Thyroid gland (tissue), 4 donors: ENCODE measurements at regions not wholly inside any gene's neighbourhood (a gene's known extent, or its start where the extent isn't known, plus 50 kb on each side); places are given as distances from the start of the nearest gene placed in this dataset.

Source experiments
- POLR2A ChIP-seq, 2 donors: fragments of 450-650 bp; IDR thresholded peaks; one replicate each; pipeline ENCODE4 v1.6.1; 2017; ENCODE audit warnings: antibody characterized with exemption in 2 of 2, mild to moderate bottlenecking in 2 of 2, moderate library complexity in 1 of 2
- TF ChIP-seq, protein P1 (sequence below), 6 experiments: fragments of 200-600 bp in 3 of 6; fragments of 450-650 bp in 3 of 6; sonication (generic) in 3 of 6; IDR thresholded peaks; one replicate each; pipeline ENCODE4 v1.5.1; 2016 to 2019; ENCODE audit warnings: antibody characterized with exemption in 6 of 6, mild to moderate bottlenecking in 2 of 6, inconsistent platforms in 1 of 6, moderate library complexity in 1 of 6

DNA sequence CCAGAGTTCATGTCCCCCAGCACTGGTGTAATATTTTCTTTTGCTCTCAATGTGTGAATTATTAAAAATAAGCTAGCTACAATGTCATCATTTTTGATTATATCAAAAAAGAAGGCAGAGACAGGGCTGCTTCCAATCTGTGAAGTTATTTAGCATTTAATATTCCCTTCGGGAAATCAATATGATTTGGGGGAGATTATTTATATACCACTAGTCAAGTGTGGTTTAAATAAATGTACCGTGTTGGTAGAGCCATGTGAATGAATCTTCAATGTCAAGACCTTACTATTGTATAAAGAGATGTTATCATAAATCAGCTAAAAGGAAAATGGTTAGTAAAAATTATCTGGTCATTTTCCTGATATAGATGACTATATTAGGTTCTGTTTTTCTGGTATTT, 87.4 kb upstream of the MID1 start:
- TF ChIP-seq POLR2A (IDR thresholded peaks at IDR 0.05), result no peak
- TF ChIP-seq, protein P1, sequence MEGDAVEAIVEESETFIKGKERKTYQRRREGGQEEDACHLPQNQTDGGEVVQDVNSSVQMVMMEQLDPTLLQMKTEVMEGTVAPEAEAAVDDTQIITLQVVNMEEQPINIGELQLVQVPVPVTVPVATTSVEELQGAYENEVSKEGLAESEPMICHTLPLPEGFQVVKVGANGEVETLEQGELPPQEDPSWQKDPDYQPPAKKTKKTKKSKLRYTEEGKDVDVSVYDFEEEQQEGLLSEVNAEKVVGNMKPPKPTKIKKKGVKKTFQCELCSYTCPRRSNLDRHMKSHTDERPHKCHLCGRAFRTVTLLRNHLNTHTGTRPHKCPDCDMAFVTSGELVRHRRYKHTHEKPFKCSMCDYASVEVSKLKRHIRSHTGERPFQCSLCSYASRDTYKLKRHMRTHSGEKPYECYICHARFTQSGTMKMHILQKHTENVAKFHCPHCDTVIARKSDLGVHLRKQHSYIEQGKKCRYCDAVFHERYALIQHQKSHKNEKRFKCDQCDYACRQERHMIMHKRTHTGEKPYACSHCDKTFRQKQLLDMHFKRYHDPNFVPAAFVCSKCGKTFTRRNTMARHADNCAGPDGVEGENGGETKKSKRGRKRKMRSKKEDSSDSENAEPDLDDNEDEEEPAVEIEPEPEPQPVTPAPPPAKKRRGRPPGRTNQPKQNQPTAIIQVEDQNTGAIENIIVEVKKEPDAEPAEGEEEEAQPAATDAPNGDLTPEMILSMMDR (IDR thresholded peaks at IDR 0.05), result no peak
